Stomach (tissue), 8 donors: ENCODE measurements at regions not wholly inside any gene's neighbourhood (a gene's known extent, or its start where the extent isn't known, plus 50 kb on each side); places are given as distances from the start of the nearest gene placed in this dataset.

Experiments
- DNase-seq, 2 donors: peaks; one replicate each; pipeline versions ENCODE4 v3.0.0 to v3.0.0-alpha.2; 2013 to 2019
- H3K27ac ChIP-seq, 5 donors: fragments of 200-600 bp in 4 of 5; sonication (generic) in 4 of 5; one replicate each; pipeline ENCODE4 v1.5.1; 2013 to 2019; ENCODE audit warnings: mild to moderate bottlenecking in 1 of 5, moderate library complexity in 1 of 5
- H3K27me3 ChIP-seq, 3 donors: fragments of 200-600 bp; sonication (generic); one replicate each; pipeline ENCODE4 v1.5.1; 2017 to 2019; ENCODE audit warnings: mixed run types in 1 of 3
- H3K36me3 ChIP-seq, 4 donors: fragments of 200-600 bp; sonication (generic); 1 replicate in 3 of 4; 2 replicates in 1 of 4; pipeline ENCODE4 v1.5.1; 2016 to 2019
- H3K4me1 ChIP-seq, 4 donors: fragments of 200-600 bp; sonication (generic); one replicate each; pipeline ENCODE4 v1.5.1; 2016 to 2019
- H3K4me3 ChIP-seq, 4 donors: fragments of 200-600 bp; sonication (generic) in 3 of 4; one replicate each; pipeline ENCODE4 v1.5.1; 2016 to 2019; ENCODE audit warnings: mild to moderate bottlenecking in 1 of 4
- H3K9me3 ChIP-seq, 4 donors: fragments of 200-600 bp; sonication (generic); one replicate each; pipeline ENCODE4 v1.5.1; 2016 to 2019
- EP300 ChIP-seq: sonication (generic); formaldehyde crosslinking; IDR thresholded peaks from one replicate; pipeline ENCODE4 v1.6.1; 2017; ENCODE audit warnings: antibody characterized with exemption
- POLR2A ChIP-seq, 4 donors: fragments of 450-650 bp; IDR thresholded peaks; one replicate each; pipeline ENCODE4 v1.6.1; 2016; ENCODE audit warnings: antibody characterized with exemption in 4 of 4, control low read depth in 2 of 4, mild to moderate bottlenecking in 1 of 4, moderate library complexity in 1 of 4
- POLR2AphosphoS5 ChIP-seq, 3 donors: sonication (generic); formaldehyde crosslinking; IDR thresholded peaks; one replicate each; pipeline ENCODE4 v1.6.1; 2016; ENCODE audit warnings: antibody characterized with exemption in 3 of 3
- WGBS, 5 donors: extraction: QIAGEN DNeasy Blood & Tissue Kit in 3 of 5; methylation state at CpG; one replicate each; pipeline versions ENCODE4 v1.1.5 to v1.1.7; 2013 to 2018; 5-methylcytosine and 5-hydroxymethylcytosine counted together
- intact Hi-C: fragments of 100-400 bp; cut with DNase I; formaldehyde crosslinking; loops from one replicate; pipeline ENCODE4 v1.15.1; 2023; ENCODE audit warnings: low total_unique reads
- TF ChIP-seq, protein P1 (sequence below), 7 experiments: fragments of 450-650 bp in 4 of 7; fragments of 200-600 bp in 3 of 7; sonication (generic) in 3 of 7; IDR thresholded peaks; one replicate each; pipeline ENCODE4 v1.5.1; 2016 to 2019; ENCODE audit warnings: antibody characterized with exemption in 7 of 7, control low read depth in 2 of 7, mild to moderate bottlenecking in 1 of 7
- donor health status: healthy with polysubstance abuse.
- donor health status: Bipolar disorder and iron deficiency.
- donor health status: healthy.

DNA sequence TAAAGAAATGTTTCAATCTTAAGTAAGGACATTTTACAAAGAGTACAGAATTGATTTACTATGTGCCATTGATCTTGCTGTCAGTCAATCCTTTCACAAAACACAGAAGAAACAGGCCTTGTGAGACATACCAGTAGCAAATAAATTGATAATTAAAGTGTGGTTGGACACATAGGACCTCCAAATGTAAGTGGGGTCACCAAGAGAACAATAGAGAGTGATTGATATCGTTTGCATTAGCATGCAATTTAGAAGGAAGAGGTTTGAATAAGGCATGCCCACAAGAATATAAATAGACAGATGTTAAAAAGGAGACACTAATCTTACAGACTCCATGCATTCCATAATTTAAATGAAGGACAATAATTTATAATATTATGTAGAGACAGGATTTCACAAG lies 1628.3 kb downstream of the PCDH9 start:
- H3K27me3 ChIP-seq = no peaks in the 10 kb centered on the region
- peaks cover 0 to 11% (median 4%) of the 10 kb centered on the region in 4 donors for H3K4me1 ChIP-seq
- H3K27ac ChIP-seq = no peak overlapping the region
- no peaks in the 10 kb centered on the region for H3K36me3 ChIP-seq
- no peak for TF ChIP-seq EP300
- no peak for TF ChIP-seq POLR2AphosphoS5 (IDR thresholded peaks at IDR 0.05)
- TF ChIP-seq, protein P1, sequence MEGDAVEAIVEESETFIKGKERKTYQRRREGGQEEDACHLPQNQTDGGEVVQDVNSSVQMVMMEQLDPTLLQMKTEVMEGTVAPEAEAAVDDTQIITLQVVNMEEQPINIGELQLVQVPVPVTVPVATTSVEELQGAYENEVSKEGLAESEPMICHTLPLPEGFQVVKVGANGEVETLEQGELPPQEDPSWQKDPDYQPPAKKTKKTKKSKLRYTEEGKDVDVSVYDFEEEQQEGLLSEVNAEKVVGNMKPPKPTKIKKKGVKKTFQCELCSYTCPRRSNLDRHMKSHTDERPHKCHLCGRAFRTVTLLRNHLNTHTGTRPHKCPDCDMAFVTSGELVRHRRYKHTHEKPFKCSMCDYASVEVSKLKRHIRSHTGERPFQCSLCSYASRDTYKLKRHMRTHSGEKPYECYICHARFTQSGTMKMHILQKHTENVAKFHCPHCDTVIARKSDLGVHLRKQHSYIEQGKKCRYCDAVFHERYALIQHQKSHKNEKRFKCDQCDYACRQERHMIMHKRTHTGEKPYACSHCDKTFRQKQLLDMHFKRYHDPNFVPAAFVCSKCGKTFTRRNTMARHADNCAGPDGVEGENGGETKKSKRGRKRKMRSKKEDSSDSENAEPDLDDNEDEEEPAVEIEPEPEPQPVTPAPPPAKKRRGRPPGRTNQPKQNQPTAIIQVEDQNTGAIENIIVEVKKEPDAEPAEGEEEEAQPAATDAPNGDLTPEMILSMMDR (IDR thresholded peaks at IDR 0.05) = no peak
- no peak for TF ChIP-seq POLR2A (IDR thresholded peaks at IDR 0.05)
- H3K4me3 ChIP-seq = no peak overlapping the region
- no peaks in the 10 kb centered on the region for H3K9me3 ChIP-seq
- intact Hi-C loops = no loop called here
- DNase-seq = no peak
- 61 to 85% (median 66%) methylated on average over 1 of the region's 1 CpG for WGBS, 5 donors

DNA sequence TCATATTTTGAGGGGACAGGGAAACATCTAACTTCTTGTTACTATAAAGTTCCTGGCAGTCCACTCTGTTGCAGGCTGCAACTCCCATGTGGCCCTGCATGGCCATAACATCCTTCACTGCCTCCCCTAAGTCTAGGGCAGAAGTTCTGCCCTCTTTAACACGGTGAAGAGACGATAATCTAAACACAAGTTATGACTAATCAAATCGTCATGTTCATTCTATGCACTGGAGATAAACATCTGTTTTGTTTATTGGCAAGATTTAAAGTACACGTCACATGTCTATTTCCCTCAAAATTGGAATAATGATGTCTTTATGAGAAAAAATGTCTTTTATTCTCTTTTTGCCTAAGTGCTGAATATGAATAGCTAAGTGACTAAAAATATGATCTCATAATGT lies 1629.4 kb downstream of the PCDH9 start:
- no peaks in the 10 kb centered on the region for H3K9me3 ChIP-seq
- DNase-seq = no peak
- H3K4me3 ChIP-seq = no peak overlapping the region
- no peaks in the 10 kb centered on the region for H3K27me3 ChIP-seq
- TF ChIP-seq POLR2A (IDR thresholded peaks at IDR 0.05) = no peak
- no peak for TF ChIP-seq EP300
- TF ChIP-seq POLR2AphosphoS5 (IDR thresholded peaks at IDR 0.05) = no peak
- TF ChIP-seq, protein P1 (IDR thresholded peaks at IDR 0.05) = no peak
- intact Hi-C loops = no loop called here
- 52 to 73% (median 63%) methylated on average over 4 of the region's 4 CpGs for WGBS, 5 donors
- H3K27ac ChIP-seq = no peak overlapping the region
- peaks cover 0 to 11% (median 4%) of the 10 kb centered on the region in 4 donors for H3K4me1 ChIP-seq
- no peaks in the 10 kb centered on the region for H3K36me3 ChIP-seq

DNA sequence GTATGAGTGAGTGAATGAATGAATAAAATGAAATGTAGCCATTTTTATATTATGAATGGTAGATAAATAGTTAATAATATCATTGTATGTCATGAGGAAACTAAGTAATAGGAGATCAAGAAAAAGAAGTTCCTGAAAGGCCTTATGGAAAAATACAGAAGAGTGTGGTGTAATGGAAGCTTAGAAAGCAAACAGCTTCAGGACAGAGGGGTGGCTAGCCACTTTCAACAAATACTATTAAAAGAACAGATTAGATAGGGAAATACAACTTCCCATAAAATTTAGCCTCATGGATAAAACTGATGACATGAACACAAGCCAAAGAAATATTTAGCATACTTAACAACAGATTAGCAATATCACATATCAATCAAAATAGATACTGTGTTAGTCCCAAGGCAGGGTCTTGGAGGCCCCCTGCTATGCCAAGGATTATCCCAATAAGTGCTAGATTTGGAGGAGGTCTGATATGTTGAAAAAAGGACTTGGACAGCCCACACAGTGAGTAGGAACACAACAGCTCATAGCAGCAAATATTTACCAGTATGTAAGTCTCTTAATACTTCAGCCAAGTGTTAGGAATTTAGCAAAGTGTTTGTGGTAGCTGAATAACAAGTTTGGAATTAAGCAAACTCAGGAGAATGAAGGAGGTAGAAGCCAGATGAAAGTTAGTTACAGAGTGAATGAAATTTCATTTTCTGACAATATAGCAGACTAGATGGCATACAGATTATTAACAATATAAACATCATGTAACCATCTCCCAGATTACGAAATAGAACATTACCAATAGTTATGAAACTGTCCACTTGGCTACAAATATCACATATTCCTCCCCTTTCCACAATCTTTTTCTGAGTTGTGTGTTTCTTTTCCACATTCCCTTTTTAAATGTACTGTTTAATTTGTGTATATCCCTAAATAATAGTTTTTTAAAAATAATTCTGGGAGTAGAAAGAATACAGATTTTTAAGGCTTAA lies 1632.0 kb downstream of the PCDH9 start:
- H3K4me3 ChIP-seq = no peak overlapping the region
- no peaks in the 10 kb centered on the region for H3K27me3 ChIP-seq
- H3K9me3 ChIP-seq = no peaks in the 10 kb centered on the region
- DNase-seq = peak in 1 of 2 donors; percentile 6
- TF ChIP-seq, protein P1 (IDR thresholded peaks at IDR 0.05) = no peak
- TF ChIP-seq EP300 = no peak
- 64 to 77% (median 67%) methylated on average over 1 of the region's 1 CpG for WGBS, 5 donors
- H3K27ac ChIP-seq = no peak overlapping the region
- H3K36me3 ChIP-seq = no peaks in the 10 kb centered on the region
- intact Hi-C loops = no loop called here
- peaks cover 0 to 11% (median 4%) of the 10 kb centered on the region in 4 donors for H3K4me1 ChIP-seq

DNA sequence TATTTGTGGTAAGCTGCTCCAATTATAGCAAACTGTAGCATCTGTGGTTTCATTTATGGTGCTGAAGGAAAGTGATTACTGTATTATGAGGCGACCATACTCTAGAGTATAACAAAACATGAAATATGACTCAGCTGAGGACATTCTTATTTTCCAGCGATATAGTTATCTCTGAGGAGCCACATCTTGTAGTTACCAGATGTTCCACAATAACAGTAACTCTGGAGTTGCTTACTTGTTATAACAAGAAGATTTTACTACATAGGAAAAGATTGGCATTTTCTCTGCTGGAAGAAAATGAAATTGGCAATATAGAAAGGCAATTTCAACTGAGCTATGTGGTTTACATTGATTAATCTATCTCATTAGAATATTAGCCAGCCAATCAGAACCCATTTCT lies 1634.2 kb downstream of the PCDH9 start:
- H3K36me3 ChIP-seq = no peaks in the 10 kb centered on the region
- no peak for TF ChIP-seq POLR2A (IDR thresholded peaks at IDR 0.05)
- TF ChIP-seq POLR2AphosphoS5 (IDR thresholded peaks at IDR 0.05) = no peak
- TF ChIP-seq, protein P1 (IDR thresholded peaks at IDR 0.05) = no peak
- TF ChIP-seq EP300 = no peak
- no peak for DNase-seq
- no peak overlapping the region for H3K27ac ChIP-seq
- peaks cover 0 to 11% (median 4%) of the 10 kb centered on the region in 4 donors for H3K4me1 ChIP-seq
- WGBS, 5 donors = 75 to 82% (median 76%) methylated on average over 2 of the region's 2 CpGs
- no peaks in the 10 kb centered on the region for H3K9me3 ChIP-seq
- intact Hi-C loops = no loop called here
- no peak overlapping the region for H3K4me3 ChIP-seq
- no peaks in the 10 kb centered on the region for H3K27me3 ChIP-seq
